HG03378 (cell line): ENCODE measurements at regions not wholly inside any gene's neighbourhood (a gene's known extent, or its start where the extent isn't known, plus 50 kb on each side); places are given as distances from the start of the nearest gene placed in this dataset.
"Not testable (repeated sequence)": the region's sequence is repeated elsewhere in the genome, so short reads cannot be mapped to it uniquely, and the experiment has no call there.

ENCODE experiments used
- ATAC-seq: cut with Tn5 transposase; IDR thresholded peaks from one replicate; pipeline ENCODE4 v1.9.1; 2021; ENCODE audit warnings: mild to moderate bottlenecking, moderate library complexity; ENCODE audit not compliant: unreplicated experiment

DNA sequence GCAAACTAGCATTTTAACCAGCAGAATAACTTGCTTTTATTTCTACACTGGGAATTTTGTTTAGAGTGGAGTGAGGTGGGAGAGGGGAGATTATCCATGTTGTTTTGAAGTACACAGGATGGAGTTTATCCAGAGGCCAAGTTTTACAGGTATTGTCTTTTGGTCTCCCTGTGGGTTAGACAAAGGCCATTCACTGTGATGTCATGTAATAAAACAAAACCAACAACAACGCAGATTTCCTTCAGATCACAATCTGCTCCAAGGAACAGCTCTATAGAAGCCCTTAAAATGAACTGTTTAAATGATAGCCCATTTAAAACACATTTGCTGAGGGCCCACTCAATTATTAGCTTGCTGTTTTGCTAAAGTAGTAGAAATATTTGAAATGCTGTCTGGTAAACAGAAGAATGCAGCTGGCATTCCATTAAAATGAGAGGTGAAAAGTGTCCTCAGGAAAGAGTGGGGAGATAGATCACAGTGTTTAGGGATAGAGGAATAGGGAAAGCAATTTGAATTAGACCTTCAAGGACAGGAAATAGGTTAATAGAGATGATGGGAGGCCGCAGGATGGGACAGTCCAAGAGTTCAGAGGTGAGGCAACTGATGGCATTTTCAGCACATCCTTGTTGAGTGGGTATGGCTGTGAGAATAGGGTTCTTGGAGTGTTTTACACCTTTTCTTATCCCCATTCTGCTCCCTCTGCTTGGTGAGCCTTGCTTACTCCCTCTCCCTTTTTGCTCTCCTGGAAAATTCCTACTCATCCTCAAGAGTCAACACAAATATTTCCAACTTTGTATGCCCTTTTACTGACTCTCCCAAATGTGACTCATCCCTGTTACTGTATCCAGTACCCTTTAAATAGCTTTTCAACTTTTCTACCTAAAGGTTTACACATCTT lies 140.1 kb upstream of the NR3C1 start:
- ATAC-seq: no peak

DNA sequence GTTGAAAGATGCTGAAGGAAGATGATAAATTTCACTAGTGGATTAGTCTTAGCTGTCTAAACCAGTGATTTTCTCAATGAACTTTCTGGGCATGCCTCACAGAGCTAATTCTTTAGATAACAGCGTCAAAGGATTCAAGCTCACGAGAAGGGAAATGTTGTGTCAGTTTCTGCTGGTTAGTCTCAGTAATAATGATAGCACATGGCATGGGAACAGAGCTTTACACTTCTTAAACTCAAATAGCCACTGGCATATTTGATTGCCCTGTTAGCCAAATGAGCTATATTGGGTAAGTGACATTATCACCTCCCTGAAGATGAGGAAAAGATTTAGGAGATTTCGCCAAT lies 139.3 kb upstream of the NR3C1 start:
- no peak for ATAC-seq

DNA sequence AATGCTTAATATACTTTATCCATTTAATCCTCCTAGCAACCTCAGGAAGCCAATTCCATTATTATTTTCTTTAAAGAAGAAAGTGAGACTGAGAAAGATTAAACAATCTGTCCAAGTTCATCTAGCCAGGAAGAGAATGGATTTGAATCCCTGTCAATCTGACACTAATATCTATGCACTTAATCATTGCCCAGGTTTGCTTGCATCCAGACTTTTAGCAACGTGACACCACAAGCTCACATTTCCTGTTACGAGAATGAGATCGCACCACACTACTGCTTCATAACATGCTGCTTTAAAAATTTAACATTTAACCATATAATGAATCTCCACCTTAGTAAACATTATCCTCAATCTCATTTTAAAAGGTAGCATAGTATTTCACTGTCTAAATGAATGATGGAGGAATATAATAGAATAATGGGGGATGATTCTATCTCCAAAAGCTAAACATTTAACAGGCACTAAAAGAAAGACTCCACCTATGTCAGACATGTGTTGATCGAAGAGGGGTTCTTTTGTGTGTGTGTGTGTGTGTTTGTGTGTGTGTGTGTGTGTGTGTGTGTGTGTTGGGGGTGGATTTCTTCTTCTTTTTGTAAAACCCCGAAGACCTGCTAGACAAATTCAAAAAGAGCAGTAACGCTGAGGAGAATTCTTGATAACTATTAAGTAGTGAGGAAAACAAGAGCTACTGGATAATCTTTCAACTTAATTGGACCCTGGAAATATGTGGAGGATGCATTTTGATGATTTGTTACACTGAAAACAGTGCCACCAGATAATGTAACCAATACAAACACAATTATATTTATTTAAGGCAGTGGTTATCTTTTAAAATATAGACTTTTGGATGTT lies 138.7 kb upstream of the NR3C1 start:
- ATAC-seq: no peak

DNA sequence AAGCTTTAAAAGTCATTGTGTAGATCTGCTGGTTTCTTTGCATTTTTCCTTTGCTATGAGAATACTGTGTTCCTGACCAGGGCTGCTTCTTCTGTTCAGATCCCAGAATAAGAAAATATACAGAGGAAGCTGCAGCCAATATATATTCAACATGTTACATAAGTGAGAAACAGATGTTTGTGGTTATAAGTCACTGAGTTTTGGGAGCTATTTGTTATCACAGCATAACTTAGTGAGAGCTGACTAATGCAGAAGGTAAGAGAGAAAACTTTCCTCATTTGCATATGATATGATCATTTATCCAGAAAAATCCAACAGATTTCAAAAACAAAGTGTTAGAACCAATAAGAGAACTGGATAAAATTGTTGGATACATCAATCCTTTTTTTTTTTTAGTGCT lies 136.3 kb upstream of the NR3C1 start:
- ATAC-seq: no peak

DNA sequence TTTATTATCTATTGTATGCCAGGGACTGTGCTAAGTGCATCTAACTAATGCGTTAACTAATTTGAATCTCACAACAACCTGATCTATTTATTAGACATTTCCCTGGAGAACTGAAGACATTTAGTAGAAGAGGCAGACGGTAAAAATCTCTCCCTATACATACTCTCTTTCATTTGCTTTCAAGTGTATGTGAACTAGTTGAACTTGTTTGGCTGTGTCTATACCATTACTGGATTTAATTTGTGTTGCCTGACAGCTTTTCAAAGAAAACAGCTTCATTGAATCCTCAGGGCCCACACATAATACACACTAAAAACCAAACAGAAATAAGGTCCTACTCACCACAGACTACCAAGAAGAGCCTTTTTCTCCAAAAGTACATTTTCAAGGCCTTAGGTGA lies 133.6 kb upstream of the NR3C1 start:
- no peak for ATAC-seq

DNA sequence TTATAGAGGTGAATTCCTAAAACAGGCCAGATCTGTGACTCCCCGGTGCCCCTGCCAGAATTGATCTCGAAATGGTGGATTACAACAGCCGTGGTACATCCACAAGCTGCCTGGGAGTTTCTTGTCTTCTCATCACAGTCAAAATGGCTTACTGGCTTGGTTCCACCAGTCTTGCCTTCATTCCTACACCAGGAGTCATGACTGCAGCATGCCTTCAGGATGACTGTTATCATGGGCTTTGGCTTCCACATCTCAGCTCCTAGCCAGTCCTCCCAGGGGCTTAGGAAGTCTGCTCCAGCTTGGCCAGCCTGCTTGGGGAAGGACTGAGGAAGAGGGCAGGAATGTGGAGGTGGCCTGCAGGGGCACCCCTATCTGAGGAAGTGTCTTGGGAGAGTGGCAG lies 132.9 kb upstream of the NR3C1 start:
- ATAC-seq: no peak

DNA sequence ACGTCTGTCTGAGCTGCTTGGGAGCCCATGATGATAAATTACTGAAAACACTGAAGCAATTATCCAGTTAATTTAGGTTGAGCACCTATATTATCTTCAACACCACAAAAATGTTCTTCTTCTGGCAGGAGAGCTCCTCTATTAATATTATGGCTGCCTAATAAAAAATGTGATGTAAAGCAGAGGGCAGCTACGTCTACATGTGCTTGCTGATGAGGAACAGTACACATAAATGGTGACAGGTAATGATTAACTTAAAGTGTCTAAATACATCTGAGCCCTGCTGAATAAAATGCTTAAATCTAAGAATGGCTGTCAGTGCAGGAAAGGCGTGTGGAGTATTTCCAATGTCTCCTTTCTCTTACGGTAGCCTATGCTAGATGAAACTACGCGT lies 131.3 kb upstream of the NR3C1 start:
- no peak for ATAC-seq

DNA sequence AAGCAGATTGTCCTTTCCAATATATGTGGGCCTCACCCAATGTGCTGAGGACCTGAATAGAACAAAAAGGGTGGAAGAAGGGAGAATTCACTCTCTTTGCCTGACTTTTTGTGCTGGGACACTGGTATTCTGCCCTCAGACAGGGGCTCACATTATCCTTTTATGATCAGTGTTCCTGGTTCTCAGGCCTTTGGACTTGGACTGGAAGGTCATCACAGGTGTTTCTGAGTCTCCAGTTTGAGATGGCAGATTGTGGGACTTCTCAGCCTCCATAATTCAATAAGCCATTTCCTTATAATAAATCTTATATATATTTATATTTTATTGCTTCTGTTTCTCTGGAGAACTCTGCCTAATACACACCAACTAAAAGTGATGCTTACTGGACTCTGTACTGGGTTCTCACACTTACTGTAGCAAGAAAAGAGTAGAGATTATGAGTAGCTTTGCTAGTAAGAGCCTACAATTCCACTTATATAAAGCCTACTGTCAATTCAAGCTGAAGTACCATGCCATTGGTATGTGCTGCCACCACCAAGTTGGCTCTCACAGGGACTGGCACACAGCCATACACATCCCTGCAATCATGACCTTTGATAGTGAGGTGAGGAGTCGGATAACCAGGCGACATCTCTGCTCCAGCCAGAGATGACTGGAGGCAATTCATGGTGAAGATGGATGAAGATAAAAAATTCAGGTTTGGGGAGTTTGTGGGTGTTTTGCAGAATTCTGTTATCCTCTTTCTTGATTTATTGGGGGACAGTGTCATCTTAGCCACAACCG lies 130.7 kb upstream of the NR3C1 start:
- no peak for ATAC-seq

DNA sequence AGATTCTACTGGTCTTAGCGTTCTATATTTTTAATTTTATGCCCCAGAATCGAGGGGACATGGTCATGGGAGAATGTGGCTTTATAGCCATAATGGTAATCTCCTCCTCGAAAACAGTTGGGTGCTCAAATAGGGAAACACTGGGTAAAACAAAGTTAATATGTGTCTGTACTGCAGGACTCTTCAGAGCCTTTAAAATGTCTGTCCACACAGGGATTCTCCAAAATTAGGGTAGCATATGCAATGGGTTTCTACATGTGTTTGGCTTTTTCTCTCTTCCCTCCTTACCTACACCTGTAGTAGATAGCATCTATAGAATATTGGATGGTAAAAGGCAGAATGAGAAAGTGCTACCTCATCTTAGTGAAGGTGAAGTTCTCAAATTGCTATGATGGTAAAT lies 130.0 kb upstream of the NR3C1 start:
- no peak for ATAC-seq

DNA sequence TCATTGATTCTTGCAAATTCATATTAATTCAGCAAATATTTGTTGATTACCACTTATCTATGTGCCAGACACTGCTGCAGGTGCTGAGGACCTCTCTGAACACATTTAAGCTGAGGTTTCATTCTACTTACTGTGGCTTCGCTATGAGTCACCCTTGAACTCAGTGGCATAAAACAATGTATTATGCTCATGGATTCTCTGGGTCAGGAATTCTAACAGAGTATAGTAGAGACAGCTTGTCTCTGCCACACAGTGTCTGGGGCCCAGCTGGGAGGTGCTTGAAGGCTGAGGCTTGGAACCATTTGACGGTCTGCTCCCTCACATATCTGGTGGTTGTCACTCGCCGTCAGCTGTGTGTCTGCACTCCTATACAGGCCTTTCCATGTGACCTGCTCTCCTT lies 124.3 kb upstream of the NR3C1 start:
- peak; percentile 70 for ATAC-seq

DNA sequence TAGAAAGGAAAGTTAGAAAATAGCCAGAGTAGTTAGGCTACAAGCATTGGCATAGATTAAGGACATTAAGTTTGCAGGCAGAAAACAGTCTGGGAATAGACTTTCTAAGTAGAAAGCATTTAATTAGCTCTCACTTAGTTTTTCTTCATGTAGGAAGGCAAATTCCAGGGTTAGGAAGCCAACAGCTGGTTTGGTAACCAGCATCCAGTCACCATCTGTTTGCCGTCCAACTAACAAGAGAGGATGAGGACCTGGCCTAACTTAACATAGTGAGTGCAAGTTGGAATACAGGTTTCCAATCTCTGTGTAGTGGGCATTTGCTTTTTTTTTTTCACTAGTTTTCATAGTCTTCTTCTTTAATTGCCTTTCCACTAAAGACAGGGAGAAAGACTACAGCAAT lies 121.7 kb upstream of the NR3C1 start:
- ATAC-seq: no peak

DNA sequence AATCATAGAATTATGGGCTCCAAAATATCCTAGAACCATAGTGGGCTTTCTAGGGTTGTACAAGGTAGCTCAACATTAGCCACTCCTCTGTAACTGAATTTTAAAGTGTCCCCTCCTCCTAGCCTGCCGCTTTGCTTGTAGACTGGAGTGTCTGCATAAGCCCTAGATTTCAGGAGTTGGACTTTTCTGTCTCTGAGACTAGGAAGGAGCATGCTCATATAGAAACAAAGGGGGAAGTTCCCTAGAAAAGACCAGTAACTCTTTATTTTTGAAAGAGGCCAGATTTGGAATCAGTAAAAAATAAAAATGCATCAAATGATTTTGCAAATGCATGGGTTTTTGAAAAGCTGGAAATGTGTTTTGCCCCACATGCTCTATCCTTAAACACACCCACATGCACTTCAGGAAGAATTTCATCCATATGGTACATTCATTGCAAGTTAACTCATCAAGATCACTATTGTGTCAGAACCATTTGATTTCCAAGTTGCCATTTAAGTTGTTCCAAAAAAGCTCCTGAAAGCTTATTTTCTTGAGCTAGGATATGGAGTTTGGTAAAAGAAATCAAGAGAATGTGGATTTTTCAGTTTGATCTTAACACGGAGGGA lies 121.0 kb upstream of the NR3C1 start:
- ATAC-seq: no peak

DNA sequence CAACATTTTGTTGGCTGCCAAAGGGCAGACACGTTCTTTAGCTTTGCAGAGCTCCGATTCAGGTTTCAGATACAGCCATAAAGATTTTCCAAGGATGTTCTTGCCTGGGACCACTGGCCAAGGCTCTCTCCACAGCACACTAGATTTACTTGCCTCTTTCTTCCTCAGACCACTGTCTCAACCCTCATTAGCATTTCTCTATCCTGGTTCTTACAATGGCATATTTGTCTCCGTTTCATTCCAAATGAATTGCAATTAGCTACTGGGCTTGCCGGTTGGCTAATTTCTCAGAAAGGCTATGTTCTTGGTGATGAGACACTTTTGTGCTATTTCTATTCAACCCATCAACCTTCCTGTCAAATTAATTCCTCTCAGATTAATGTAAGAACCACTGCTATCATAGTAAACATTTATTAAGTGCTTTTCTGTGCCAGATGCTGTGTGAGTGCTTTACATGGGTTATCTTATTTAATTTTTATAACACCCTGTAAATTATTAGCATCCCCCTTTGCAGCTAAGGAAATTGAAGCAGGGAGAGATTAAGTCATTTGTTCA lies 118.4 kb upstream of the NR3C1 start:
- ATAC-seq: no peak

DNA sequence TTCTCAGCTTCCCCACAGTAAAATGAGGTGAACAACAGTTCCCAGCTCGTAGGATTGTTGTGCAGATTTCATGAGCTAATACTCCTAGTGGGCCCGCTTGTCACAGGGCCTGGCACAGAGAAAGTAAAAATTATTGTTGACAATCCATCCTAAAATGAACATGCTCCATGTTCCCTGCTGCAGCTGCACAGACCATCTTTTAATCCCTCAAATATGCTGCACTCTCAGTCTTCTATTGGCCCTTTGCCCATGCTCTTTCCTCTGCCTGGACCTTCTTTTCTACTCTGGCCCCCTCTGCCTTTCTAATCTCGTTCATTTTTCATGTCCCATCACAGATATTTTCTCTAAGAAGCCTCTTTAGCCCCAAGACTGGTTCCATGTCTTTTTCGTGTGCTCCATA lies 117.7 kb upstream of the NR3C1 start:
- ATAC-seq: no peak

DNA sequence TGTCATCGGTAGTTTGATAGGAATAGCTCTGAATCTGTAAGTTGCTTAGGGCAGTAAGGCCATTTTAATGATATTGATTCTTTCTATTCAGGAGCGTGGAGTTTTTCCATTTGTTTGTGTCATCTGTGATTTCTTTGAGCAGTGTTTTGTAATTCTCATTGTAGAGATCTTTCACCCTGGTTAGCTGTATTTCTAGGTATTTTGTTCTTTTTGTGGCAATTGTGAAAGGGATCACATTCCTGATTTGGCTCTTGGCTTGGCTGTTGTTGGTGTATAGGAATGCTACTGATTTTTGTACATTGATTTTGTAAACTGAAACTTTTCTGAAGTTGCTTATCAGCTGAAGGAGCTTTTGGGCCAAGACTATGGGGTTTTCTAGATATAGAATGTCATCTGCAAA lies 115.7 kb upstream of the NR3C1 start:
- ATAC-seq: not testable (repeated sequence)

DNA sequence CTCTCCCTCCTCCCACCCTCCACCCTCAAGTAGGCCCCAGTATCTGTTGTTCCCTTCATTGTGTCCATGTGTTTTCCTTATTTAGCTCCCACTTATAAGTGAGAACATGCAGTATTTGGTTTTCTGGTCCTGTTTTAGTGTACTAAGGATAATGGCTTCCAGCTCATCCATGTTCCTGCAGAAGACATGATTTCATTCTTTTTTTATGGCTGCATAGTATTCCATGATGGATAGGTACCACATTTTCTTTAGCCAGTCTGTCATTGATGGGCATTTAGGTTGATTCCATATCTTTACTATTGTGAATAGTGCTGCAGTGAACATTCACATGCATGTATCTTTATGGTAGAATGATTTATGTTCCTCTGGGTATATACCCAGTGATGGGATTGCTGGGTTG lies 114.3 kb upstream of the NR3C1 start:
- ATAC-seq: not testable (repeated sequence)

DNA sequence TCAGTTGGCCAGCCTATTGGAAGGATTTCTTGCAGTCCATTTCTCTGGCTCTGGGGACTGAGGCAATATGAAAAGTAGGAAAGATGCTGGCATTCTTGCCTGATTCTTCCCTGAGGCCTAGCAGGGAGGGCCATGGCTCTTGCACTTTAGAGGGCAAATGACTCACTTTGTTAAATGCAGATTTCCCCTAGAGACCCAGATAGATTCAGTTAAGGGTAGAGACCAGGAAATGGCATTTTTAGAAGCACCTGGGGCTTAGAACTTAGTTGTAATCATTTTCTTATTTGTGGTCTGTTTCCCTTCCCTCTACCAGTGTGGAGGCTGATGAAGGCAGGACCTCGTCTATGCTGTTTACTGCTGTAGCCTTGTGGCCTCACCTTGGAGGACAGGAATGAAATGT lies 112.8 kb upstream of the NR3C1 start:
- ATAC-seq: no peak

DNA sequence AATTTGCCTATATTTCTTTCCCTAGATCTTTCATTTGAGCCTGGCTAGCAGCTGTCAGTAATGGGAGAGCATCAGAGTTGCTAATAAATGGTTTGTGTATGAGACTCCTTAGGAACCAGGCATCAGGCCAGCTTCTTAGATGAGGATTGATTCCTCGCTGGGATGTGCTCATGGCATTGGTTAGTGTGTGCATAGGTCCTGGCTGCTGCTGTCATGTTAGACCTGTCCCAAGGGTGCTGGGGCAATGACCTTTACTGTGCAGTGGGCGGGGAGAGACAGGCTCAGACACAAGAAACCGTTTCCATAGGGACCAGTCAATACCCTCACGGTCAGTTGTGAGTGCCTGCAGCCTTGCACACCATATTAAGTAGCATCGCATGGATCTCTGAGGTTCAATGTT lies 112.3 kb upstream of the NR3C1 start:
- no peak for ATAC-seq

DNA sequence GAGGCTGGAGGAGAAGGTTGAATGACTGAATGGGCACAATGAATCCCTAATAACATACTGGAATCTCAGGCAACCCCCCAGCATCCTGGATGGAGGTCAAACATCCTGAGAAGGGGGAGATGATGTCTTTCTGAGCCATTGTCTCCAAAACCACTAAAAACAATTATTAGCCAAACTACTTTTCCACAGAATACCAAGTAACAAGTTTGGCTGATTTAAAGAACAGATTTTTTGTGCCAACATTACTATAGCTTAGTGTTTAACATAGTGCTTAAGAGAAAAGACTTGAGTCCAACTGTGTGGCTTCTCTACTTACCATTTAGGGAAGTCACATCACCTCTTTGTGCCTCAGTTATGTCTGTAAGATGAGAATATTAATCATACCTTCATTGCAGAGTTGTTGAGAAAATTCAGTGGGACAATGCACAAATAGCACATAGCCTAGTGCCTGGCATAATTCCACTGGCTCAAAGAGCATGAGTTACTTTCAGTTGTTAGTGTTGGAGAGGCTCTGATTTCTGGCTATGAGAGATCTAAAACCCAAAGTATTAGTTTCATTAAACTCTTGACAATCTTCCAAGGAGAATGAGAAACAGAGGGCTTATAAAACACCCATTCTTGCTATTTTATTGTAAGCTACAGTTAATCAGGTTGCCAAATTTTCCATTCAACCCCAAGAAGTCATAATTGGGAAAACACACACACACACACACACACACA lies 111.3 kb upstream of the NR3C1 start:
- ATAC-seq: no peak

DNA sequence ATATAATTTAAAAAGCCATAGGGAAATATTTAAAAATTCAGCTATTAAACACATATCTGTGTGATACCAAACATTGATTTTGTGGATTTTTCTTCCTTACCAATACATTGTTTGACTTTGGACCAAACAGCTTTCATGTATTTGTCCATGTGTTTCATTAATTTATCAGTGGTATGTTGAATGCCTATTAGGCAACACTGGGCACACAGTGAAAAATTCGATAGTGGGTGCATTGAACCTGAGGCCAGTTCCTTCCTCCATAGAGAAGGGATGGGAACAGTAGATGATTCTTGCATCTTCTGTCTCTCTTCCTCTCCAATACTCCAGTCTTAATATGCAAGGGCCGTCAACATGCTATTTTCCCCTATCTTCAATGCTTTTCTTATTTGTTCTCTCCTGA lies 110.2 kb upstream of the NR3C1 start:
- ATAC-seq: no peak
